SIG-M5 treated with dmso at 0.1 percent for 504 hours (cell line): ENCODE measurements at regions not wholly inside any gene's neighbourhood (a gene's known extent, or its start where the extent isn't known, plus 50 kb on each side); places are given as distances from the start of the nearest gene placed in this dataset.
"Not testable (repeated sequence)": the region's sequence is repeated elsewhere in the genome, so short reads cannot be mapped to it uniquely, and the experiment has no call there.

Experiments used
- DNase-seq: peaks from one replicate; lab custom pipeline; 2025; ENCODE audit not compliant: unreplicated experiment; lab: John Stamatoyannopoulos, UW

- DNase-seq = peak; percentile 46
These were observed 83.3 kb upstream of the MED13L start for GRCh38 chr12:116360579-116361413.

GRCh38 chr12:116361414-116362223, 84.1 kb upstream of the MED13L start:
- no peak for DNase-seq

- DNase-seq = no peak
These were observed 87.6 kb upstream of the MED13L start for GRCh38 chr12:116365114-116365513.

- no peak for DNase-seq
These were observed 88.3 kb upstream of the MED13L start for GRCh38 chr12:116365606-116366455.

- no peak for DNase-seq
These were observed 88.9 kb upstream of the MED13L start for GRCh38 chr12:116366456-116366776.

- no peak for DNase-seq
These were observed 89.3 kb upstream of the MED13L start for GRCh38 chr12:116366824-116367223.

GRCh38 chr12:116368196-116369194, 91.0 kb upstream of the MED13L start:
- DNase-seq = peak; percentile 23

- DNase-seq = no peak
These were observed 92.5 kb upstream of the MED13L start for GRCh38 chr12:116370004-116370404.

GRCh38 chr12:116370886-116371580, 93.5 kb upstream of the MED13L start:
- no peak for DNase-seq

- no peak for DNase-seq
These were observed 95.3 kb upstream of the MED13L start for GRCh38 chr12:116372815-116373214.

GRCh38 chr12:116373572-116374206, 96.2 kb upstream of the MED13L start:
- DNase-seq = no peak

- no peak for DNase-seq
These were observed 96.7 kb upstream of the MED13L start for GRCh38 chr12:116374207-116374606.

GRCh38 chr12:116375278-116375842, 97.9 kb upstream of the MED13L start:
- no peak for DNase-seq

GRCh38 chr12:116376354-116377193, 99.1 kb upstream of the MED13L start:
- no peak for DNase-seq

GRCh38 chr12:116377194-116377571, 99.7 kb upstream of the MED13L start:
- DNase-seq = not testable (repeated sequence)

GRCh38 chr12:116378002-116378401, 100.5 kb upstream of the MED13L start:
- no peak for DNase-seq

- DNase-seq = no peak
These were observed 102.6 kb upstream of the MED13L start for GRCh38 chr12:116380108-116380507.

- DNase-seq = not testable (repeated sequence)
These were observed 103.2 kb upstream of the MED13L start for GRCh38 chr12:116380740-116381139.
